OCI-LY3 (cell line): ENCODE measurements at regions not wholly inside any gene's neighbourhood (a gene's known extent, or its start where the extent isn't known, plus 50 kb on each side); places are given as distances from the start of the nearest gene placed in this dataset.

Experiments
- H2AFZ ChIP-seq: fragments of 200-600, 300-600 bp; shearing (Covaris generic); 2 replicates; pipeline ENCODE4 v1.6.0; 2014; ENCODE audit warnings: antibody characterized with exemption, low read depth, low read length
- H3K27ac ChIP-seq: fragments of 200-600, 300-600 bp; sonication (generic); 2 replicates; pipeline ENCODE4 v1.5.1; 2014; ENCODE audit warnings: mild to moderate bottlenecking, low read length, moderate library complexity, mixed read lengths
- H3K27me3 ChIP-seq: fragments of 200-600, 300-600 bp; sonication (generic); 2 replicates; pipeline ENCODE4 v1.6.1; 2014; ENCODE audit warnings: low read depth, low read length, mixed read lengths
- H3K36me3 ChIP-seq: fragments of 200-600, 300-600 bp; sonication (generic); replicated peaks from 2 replicates; pipeline ENCODE3; 2014; ENCODE audit warnings: low read depth, low read length, mixed read lengths
- H3K4me1 ChIP-seq: fragments of 300-600, 200-600 bp; sonication (generic); 2 replicates; pipeline ENCODE4 v1.6.1; 2014; ENCODE audit warnings: low read length, mixed read lengths
- H3K4me2 ChIP-seq: fragments of 200-600, 300-600 bp; sonication (generic); 2 replicates; pipeline ENCODE4 v1.6.1; 2014; ENCODE audit warnings: low read length, mixed read lengths
- H3K4me3 ChIP-seq: fragments of 300-600, 200-600 bp; sonication (generic); 2 replicates; pipeline ENCODE4 v1.5.1; 2014; ENCODE audit warnings: antibody characterized with exemption, mild to moderate bottlenecking, low read length, moderate library complexity
- H3K79me2 ChIP-seq: fragments of 300-600, 200-600 bp; shearing (Covaris generic); 2 replicates; pipeline ENCODE4 v1.6.1; 2014; ENCODE audit warnings: mild to moderate bottlenecking, low read length, mixed read lengths
- H3K9ac ChIP-seq: fragments of 300-600, 200-600 bp; shearing (Covaris generic); 2 replicates; pipeline ENCODE4 v1.6.0; 2014; ENCODE audit warnings: mild to moderate bottlenecking, low read length, moderate library complexity
- H3K9me3 ChIP-seq: fragments of 200-600, 300-600 bp; shearing (Covaris generic); 2 replicates; pipeline ENCODE4 v1.6.1; 2014; ENCODE audit warnings: low read length, mixed read lengths; ENCODE audit not compliant: insufficient read depth
- H4K20me1 ChIP-seq: fragments of 200-600, 300-600 bp; sonication (generic); 2 replicates; pipeline ENCODE4 v1.6.1; 2016; ENCODE audit warnings: low read length, mixed read lengths; ENCODE audit not compliant: insufficient read depth
- CTCF ChIP-seq: fragments of 200-600, 300-600 bp; sonication (generic); IDR thresholded peaks from 2 replicates; pipeline ENCODE4 v1.5.1; 2014; ENCODE audit warnings: antibody characterized with exemption, low read length, low read depth
- EZH2phosphoT487 ChIP-seq: fragments of 200-600 bp; shearing (Covaris generic); IDR thresholded peaks from 2 replicates; pipeline ENCODE4 v1.6.1; 2018; ENCODE audit warnings: antibody characterized with exemption, mixed run types, low read depth

GRCh38 chr5:58019614-58020013, 440.3 kb downstream of the PLK2 start:
- Histone ChIP-seq H3K9me3 (no peaks in the 10 kb centered on the region), H3K79me2 (no peaks in the 10 kb centered on the region), H3K9ac (no peak overlapping the region), H3K27me3 (no peaks in the 10 kb centered on the region), H3K27ac (no peak overlapping the region), H2AFZ (no peak overlapping the region), H4K20me1 (no peaks in the 10 kb centered on the region), H3K4me3 (no peak overlapping the region), H3K4me1 (no peaks in the 10 kb centered on the region), H3K4me2 (no peak overlapping the region), H3K36me3 (no peaks in the 10 kb centered on the region)
- TF ChIP-seq CTCF (no peak), EZH2phosphoT487 (no peak)

DNA sequence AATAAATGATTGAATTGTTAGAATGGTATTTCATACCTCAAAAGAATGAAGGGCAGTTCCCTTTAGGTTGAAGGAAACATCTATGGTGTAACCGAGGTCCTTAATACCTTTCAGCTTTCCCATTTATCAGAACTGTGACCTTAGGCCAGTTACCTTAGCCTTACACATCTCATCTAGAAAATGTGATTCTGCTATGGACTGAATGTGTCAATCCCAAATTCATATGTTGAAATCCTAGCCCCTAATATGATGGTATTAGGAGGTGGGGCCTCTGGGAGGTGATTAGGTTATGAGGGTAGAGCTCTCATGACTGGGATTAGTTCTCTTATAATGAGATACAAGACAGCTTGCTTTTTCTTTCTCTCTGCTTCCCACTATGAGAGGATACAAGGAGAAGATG, 441.9 kb downstream of the PLK2 start:
- Histone ChIP-seq H3K27ac (no peak overlapping the region), H2AFZ (no peak overlapping the region), H3K4me3 (no peak overlapping the region), H3K4me1 (no peaks in the 10 kb centered on the region), H3K4me2 (no peak overlapping the region), H3K27me3 (no peaks in the 10 kb centered on the region), H4K20me1 (no peaks in the 10 kb centered on the region), H3K9me3 (no peaks in the 10 kb centered on the region), H3K79me2 (no peaks in the 10 kb centered on the region), H3K9ac (no peak overlapping the region), H3K36me3 (no peaks in the 10 kb centered on the region)
- no peak for TF ChIP-seq EZH2phosphoT487
- TF ChIP-seq CTCF: no peak

- H3K79me2 ChIP-seq: no peaks in the 10 kb centered on the region
- no peak overlapping the region for H3K4me2 ChIP-seq
- no peaks in the 10 kb centered on the region for H3K9me3 ChIP-seq
- H2AFZ ChIP-seq: no peak overlapping the region
- TF ChIP-seq EZH2phosphoT487 (no peak), CTCF (no peak)
- H3K27me3 ChIP-seq: no peaks in the 10 kb centered on the region
- no peak overlapping the region for H3K4me3 ChIP-seq
- H3K9ac ChIP-seq: no peak overlapping the region
- no peaks in the 10 kb centered on the region for H4K20me1 ChIP-seq
- no peaks in the 10 kb centered on the region for H3K36me3 ChIP-seq
- no peaks in the 10 kb centered on the region for H3K4me1 ChIP-seq
- H3K27ac ChIP-seq: no peak overlapping the region
Measured at GRCh38 chr5:58016877-58017276, 443.0 kb downstream of the PLK2 start.

- no peaks in the 10 kb centered on the region for H3K27me3 ChIP-seq
- no peak overlapping the region for H3K4me2 ChIP-seq
- H2AFZ ChIP-seq: no peak overlapping the region
- no peaks in the 10 kb centered on the region for H3K9me3 ChIP-seq
- no peak overlapping the region for H3K4me3 ChIP-seq
- TF ChIP-seq CTCF (no peak), EZH2phosphoT487 (no peak)
- no peaks in the 10 kb centered on the region for H3K4me1 ChIP-seq
- no peaks in the 10 kb centered on the region for H4K20me1 ChIP-seq
- H3K27ac ChIP-seq: no peak overlapping the region
- no peaks in the 10 kb centered on the region for H3K36me3 ChIP-seq
- no peaks in the 10 kb centered on the region for H3K79me2 ChIP-seq
- H3K9ac ChIP-seq: no peak overlapping the region
Measured at GRCh38 chr5:58016358-58016757, 443.5 kb downstream of the PLK2 start.
